ENCODE measurements at regions not wholly inside any gene's neighbourhood (a gene's known extent, or its start where the extent isn't known, plus 50 kb on each side); places are given as distances from the start of the nearest gene placed in this dataset.

DNA sequence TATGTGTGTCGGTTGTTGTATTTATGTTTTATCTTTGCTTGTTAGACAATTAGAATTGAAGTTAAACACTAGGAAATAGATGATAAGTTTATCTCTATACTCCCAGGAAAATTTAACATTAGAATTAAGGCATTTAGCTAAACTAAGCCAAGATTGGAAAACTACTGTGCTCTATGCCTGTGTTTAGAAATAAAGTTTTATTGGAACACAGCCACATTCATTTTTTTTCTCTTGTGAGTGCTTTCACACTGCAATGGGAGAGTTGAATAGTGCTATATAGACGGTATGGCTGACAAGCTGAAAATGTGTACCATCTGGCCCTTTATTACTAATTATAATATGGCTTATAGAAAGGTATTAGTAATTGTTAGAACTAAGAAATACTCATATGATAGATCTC lies 186.7 kb upstream of the NUDT6 start:
- no peak for TF ChIP-seq FOXA1 (IDR thresholded peaks at IDR 0.05)
- TF ChIP-seq ARNT (IDR thresholded peaks at IDR 0.05) = no peak
- TF ChIP-seq TARDBP (IDR thresholded peaks at IDR 0.05) = no peak
- TF ChIP-seq HDGF (IDR thresholded peaks at IDR 0.05; ENCODE audit: borderline replicate concordance) = no peak
- TF ChIP-seq ELF4 (IDR thresholded peaks at IDR 0.05) = no peak
- TF ChIP-seq FOXK2 (IDR thresholded peaks at IDR 0.05) = no peak
- no peak for TF ChIP-seq SUZ12 (IDR thresholded peaks at IDR 0.05)
- TF ChIP-seq FOXM1 (IDR thresholded peaks at IDR 0.05; ENCODE audit: borderline replicate concordance) = no peak
- no peak for TF ChIP-seq NFRKB (IDR thresholded peaks at IDR 0.05)

Measured in HEK293T (cell line).